ENCODE measurements at regions not wholly inside any gene's neighbourhood (a gene's known extent, or its start where the extent isn't known, plus 50 kb on each side); places are given as distances from the start of the nearest gene placed in this dataset.
"Not testable (repeated sequence)": the region's sequence is repeated elsewhere in the genome, so short reads cannot be mapped to it uniquely, and the experiment has no call there.

- DNase-seq = no peak
These were observed 127.7 kb downstream of the ALDH8A1 start for GRCh38 chr6:134821928-134822864.

GRCh38 chr6:134821397-134821796 lies 128.5 kb downstream of the ALDH8A1 start:
- no peak for DNase-seq

GRCh38 chr6:134819863-134820800 lies 129.8 kb downstream of the ALDH8A1 start:
- DNase-seq = no peak

GRCh38 chr6:134819236-134819635 lies 130.7 kb downstream of the ALDH8A1 start:
- DNase-seq = no peak

GRCh38 chr6:134817448-134817847 lies 132.5 kb downstream of the ALDH8A1 start:
- DNase-seq = no peak

- no peak for DNase-seq
These were observed 133.1 kb downstream of the ALDH8A1 start for GRCh38 chr6:134816780-134817179.

- no peak for DNase-seq
These were observed 133.6 kb downstream of the ALDH8A1 start for GRCh38 chr6:134816300-134816699.

GRCh38 chr6:134814076-134814695 lies 135.7 kb downstream of the ALDH8A1 start:
- DNase-seq = no peak

- DNase-seq = no peak
These were observed 136.8 kb downstream of the ALDH8A1 start for GRCh38 chr6:134813146-134813545.

GRCh38 chr6:134810402-134810801 lies 139.5 kb downstream of the ALDH8A1 start:
- no peak for DNase-seq

GRCh38 chr6:134809130-134809529 lies 140.8 kb downstream of the ALDH8A1 start:
- no peak for DNase-seq

- DNase-seq = no peak
These were observed 143.6 kb downstream of the ALDH8A1 start for GRCh38 chr6:134806180-134806798.

- DNase-seq = no peak
These were observed 144.7 kb downstream of the ALDH8A1 start for GRCh38 chr6:134805168-134805567.

- not testable (repeated sequence) for DNase-seq
These were observed 145.6 kb downstream of the ALDH8A1 start for GRCh38 chr6:134804311-134804710.

- DNase-seq = no peak
These were observed 147.4 kb downstream of the ALDH8A1 start for GRCh38 chr6:134802426-134803058.

- DNase-seq = no peak
These were observed 152.3 kb downstream of the ALDH8A1 start for GRCh38 chr6:134797400-134798113.

GRCh38 chr6:134795691-134796090 lies 154.2 kb downstream of the ALDH8A1 start:
- no peak for DNase-seq

GRCh38 chr6:134795001-134795400 lies 154.9 kb downstream of the ALDH8A1 start:
- DNase-seq = no peak

GRCh38 chr6:134791243-134791843 lies 158.6 kb downstream of the ALDH8A1 start:
- DNase-seq = not testable (repeated sequence)

- DNase-seq = no peak
These were observed 162.5 kb downstream of the ALDH8A1 start for GRCh38 chr6:134787261-134787877.

Measured in left hindlimb (tissue), 1 donor.